GM12891 (cell line): ENCODE measurements at regions not wholly inside any gene's neighbourhood (a gene's known extent, or its start where the extent isn't known, plus 50 kb on each side); places are given as distances from the start of the nearest gene placed in this dataset.

Experiments
- DNase-seq: peaks from one replicate; pipeline ENCODE4 v3.0.0; 2011; ENCODE audit warnings: low spot score; ENCODE audit not compliant: insufficient read length
- FAIRE-seq: peaks from 2 replicates; lab custom pipeline; 2011; peaks lifted over from hg19 to GRCh38; lab: Jason Lieb, UNC
- PAX5 ChIP-seq: IDR thresholded peaks from 2 replicates; pipeline ENCODE4 v1.6.1; 2011; ENCODE audit warnings: low read length, moderate library complexity, mild to moderate bottlenecking; ENCODE audit not compliant: insufficient read depth, severe bottlenecking
- POLR2A ChIP-seq: IDR thresholded peaks from 2 replicates; pipeline ENCODE4 v1.6.1; 2011; ENCODE audit warnings: low read depth, low read length, control low read depth
- POLR2AphosphoS5 ChIP-seq: IDR thresholded peaks from 2 replicates; pipeline ENCODE4 v1.6.1; 2011; ENCODE audit warnings: low read depth, low read length, control low read depth
- POU2F2 ChIP-seq: IDR thresholded peaks from 2 replicates; pipeline ENCODE4 v1.6.1; 2011; ENCODE audit warnings: low read depth, mild to moderate bottlenecking, control low read depth, low read length, moderate library complexity
- SPI1 ChIP-seq: IDR thresholded peaks from 2 replicates; pipeline ENCODE4 v1.6.1; 2011; ENCODE audit warnings: low read depth, low read length, control low read depth
- TAF1 ChIP-seq: IDR thresholded peaks from 2 replicates; pipeline ENCODE4 v1.6.1; 2011; ENCODE audit warnings: low read depth, low read length, control low read depth

GRCh38 chr21:43298546-43299440, 128.1 kb downstream of the SIK1 start:
- TF ChIP-seq SPI1 (no peak), POU2F2 (no peak), POLR2AphosphoS5 (no peak), POLR2A (no peak), PAX5 (no peak), TAF1 (no peak)
- peak; percentile 35 for FAIRE-seq
- no peak for DNase-seq

- DNase-seq (no peak), FAIRE-seq (no peak)
- no peak for TF ChIP-seq SPI1
Measured at GRCh38 chr21:43297989-43298388, 128.9 kb downstream of the SIK1 start.

- FAIRE-seq (no peak), DNase-seq (no peak)
- TF ChIP-seq SPI1 (no peak), TAF1 (no peak), POU2F2 (no peak), POLR2AphosphoS5 (no peak), POLR2A (no peak), PAX5 (no peak)
Measured at GRCh38 chr21:43297391-43297981, 128.7 kb downstream of the CRYAA start.

GRCh38 chr21:43295066-43295958, 126.5 kb downstream of the CRYAA start:
- FAIRE-seq (no peak), DNase-seq (no peak)
- no peak for TF ChIP-seq POLR2AphosphoS5
- no peak for TF ChIP-seq POU2F2
- no peak for TF ChIP-seq SPI1
- TF ChIP-seq POLR2A: no peak
- no peak for TF ChIP-seq TAF1

- TF ChIP-seq PAX5: no peak
- TF ChIP-seq POLR2AphosphoS5: no peak
- TF ChIP-seq POLR2A: no peak
- no peak for TF ChIP-seq SPI1
- TF ChIP-seq POU2F2: no peak
- no peak for TF ChIP-seq TAF1
- no peak for FAIRE-seq
- no peak for DNase-seq
Measured at GRCh38 chr21:43294194-43294902, 125.5 kb downstream of the CRYAA start.

- no peak for DNase-seq
- TF ChIP-seq POU2F2 (no peak), TAF1 (no peak), SPI1 (no peak), POLR2A (no peak), POLR2AphosphoS5 (no peak), PAX5 (no peak)
- FAIRE-seq: no peak
Measured at GRCh38 chr21:43292866-43293142, 124.0 kb downstream of the CRYAA start.

GRCh38 chr21:43292041-43292865, 123.4 kb downstream of the CRYAA start:
- DNase-seq (no peak), FAIRE-seq (no peak)
- no peak for TF ChIP-seq POLR2AphosphoS5
- TF ChIP-seq TAF1: no peak
- TF ChIP-seq POLR2A: no peak
- TF ChIP-seq POU2F2: no peak

GRCh38 chr21:43291347-43291950, 122.6 kb downstream of the CRYAA start:
- no peak for TF ChIP-seq PAX5
- TF ChIP-seq POLR2A: no peak
- no peak for DNase-seq
- FAIRE-seq: no peak
